Prostate gland (tissue), 2 donors: ENCODE measurements at regions not wholly inside any gene's neighbourhood (a gene's known extent, or its start where the extent isn't known, plus 50 kb on each side); places are given as distances from the start of the nearest gene placed in this dataset.
A peak's percentile ranks its signal among the peaks of the same experiment; 100 is the strongest.

Source experiments
- DNase-seq: peaks from one replicate; pipeline ENCODE4 v3.0.0-alpha.2; 2019; ENCODE audit warnings: low spot score
- H3K27ac ChIP-seq, 2 donors: fragments of 200-600 bp; sonication (generic); 2 replicates each; pipeline ENCODE4 v1.5.1; 2017 to 2019
- H3K27me3 ChIP-seq: fragments of 200-600 bp; sonication (generic); replicated peaks from 2 replicates; pipeline ENCODE4 v1.5.1; 2019; ENCODE audit not compliant: insufficient read depth
- H3K36me3 ChIP-seq, 2 donors: fragments of 200-600 bp; sonication (generic); 1 replicate in 1 of 2; 2 replicates in 1 of 2; pipeline versions ENCODE4 v1.5.1 to v1.8.1; 2017 to 2019
- H3K4me1 ChIP-seq: fragments of 200-600 bp; sonication (generic); replicated peaks from 2 replicates; pipeline ENCODE4 v1.5.1; 2019
- H3K4me3 ChIP-seq, 2 donors: fragments of 200-600 bp; sonication (generic); 2 replicates each; pipeline ENCODE4 v1.5.1; 2017 to 2019
- H3K9me3 ChIP-seq: fragments of 200-600 bp; sonication (generic); 2 replicates; pipeline ENCODE4 v1.5.1; 2017
- POLR2A ChIP-seq: fragments of 450-650 bp; IDR thresholded peaks from one replicate; pipeline ENCODE4 v1.6.1; 2016; ENCODE audit warnings: antibody characterized with exemption, mild to moderate bottlenecking
- POLR2AphosphoS5 ChIP-seq: sonication (generic); formaldehyde crosslinking; IDR thresholded peaks from one replicate; pipeline ENCODE4 v1.6.1; 2017; ENCODE audit warnings: antibody characterized with exemption
- WGBS: methylation state at CpG from one replicate; pipeline ENCODE4 v1.1.5; 2018; 5-methylcytosine and 5-hydroxymethylcytosine counted together
- intact Hi-C: fragments of 100-400 bp; cut with DNase I; formaldehyde crosslinking; loops from one replicate; pipeline ENCODE4 v1.14.2; 2022
- TF ChIP-seq, protein P1 (sequence below), 4 experiments: fragments of 200-600 bp in 2 of 4; fragments of 450-650 bp in 2 of 4; sonication (generic) in 2 of 4; IDR thresholded peaks; 1 replicate in 3 of 4; 2 replicates in 1 of 4; pipeline ENCODE4 v1.5.1; 2016 to 2019; ENCODE audit warnings: antibody characterized with exemption in 4 of 4, mild to moderate bottlenecking in 2 of 4, moderate library complexity in 2 of 4

DNA sequence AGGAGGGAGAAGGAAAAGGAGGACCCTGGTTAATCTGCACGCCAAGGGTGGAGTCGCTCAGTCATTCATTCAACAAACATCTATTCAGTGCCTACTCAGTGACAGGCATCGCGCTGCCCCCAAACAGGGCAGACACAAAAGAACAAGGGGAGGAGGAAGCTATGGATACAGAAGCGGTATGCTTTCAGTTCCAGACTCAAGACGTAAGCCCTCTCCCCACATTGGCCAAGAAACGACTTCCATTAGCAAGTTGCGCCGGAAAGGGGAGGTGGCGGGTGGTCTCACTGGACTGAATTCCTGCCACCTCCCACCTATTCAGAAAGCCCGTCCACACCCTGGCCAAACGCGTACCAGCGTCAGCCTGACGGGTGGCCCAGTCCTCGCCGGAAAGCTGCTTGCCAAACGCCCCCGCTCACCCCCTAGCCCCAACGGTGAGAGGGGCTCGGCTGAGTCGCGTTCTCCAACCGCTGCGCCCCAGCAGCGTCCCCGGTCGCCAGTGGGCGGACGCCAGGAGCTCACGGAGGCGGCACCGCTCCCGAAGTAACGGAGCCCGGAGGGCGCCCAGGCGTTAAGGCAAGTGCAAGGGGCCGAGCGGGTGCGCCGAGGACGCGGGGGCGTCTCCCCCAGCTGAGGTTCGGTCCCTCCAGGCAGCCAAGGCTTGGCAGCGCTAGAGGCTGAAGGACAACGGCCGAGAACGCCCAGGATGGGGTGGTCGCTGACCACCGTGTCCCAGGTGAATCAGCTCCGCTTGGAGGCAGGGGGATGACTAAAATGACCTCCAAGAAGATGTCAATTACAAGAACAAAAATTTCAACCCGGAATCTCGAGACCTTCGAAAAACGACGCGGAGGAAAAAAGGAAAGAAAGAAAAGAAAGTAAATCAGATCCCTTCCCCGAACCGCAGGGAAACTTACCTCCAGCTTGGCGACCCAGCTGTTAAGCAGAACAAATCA is 470.7 kb downstream of the SOX9 start:
- no peaks in the 10 kb centered on the region for H3K9me3 ChIP-seq
- TF ChIP-seq POLR2A, result no peak
- no peak for TF ChIP-seq POLR2AphosphoS5
- TF ChIP-seq, protein P1, sequence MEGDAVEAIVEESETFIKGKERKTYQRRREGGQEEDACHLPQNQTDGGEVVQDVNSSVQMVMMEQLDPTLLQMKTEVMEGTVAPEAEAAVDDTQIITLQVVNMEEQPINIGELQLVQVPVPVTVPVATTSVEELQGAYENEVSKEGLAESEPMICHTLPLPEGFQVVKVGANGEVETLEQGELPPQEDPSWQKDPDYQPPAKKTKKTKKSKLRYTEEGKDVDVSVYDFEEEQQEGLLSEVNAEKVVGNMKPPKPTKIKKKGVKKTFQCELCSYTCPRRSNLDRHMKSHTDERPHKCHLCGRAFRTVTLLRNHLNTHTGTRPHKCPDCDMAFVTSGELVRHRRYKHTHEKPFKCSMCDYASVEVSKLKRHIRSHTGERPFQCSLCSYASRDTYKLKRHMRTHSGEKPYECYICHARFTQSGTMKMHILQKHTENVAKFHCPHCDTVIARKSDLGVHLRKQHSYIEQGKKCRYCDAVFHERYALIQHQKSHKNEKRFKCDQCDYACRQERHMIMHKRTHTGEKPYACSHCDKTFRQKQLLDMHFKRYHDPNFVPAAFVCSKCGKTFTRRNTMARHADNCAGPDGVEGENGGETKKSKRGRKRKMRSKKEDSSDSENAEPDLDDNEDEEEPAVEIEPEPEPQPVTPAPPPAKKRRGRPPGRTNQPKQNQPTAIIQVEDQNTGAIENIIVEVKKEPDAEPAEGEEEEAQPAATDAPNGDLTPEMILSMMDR (IDR thresholded peaks at IDR 0.05), result no peak
- no peak for DNase-seq
- 4% methylated on average over 59 of the region's 62 CpGs for WGBS
- H3K36me3 ChIP-seq, result no peaks in the 10 kb centered on the region
- peaks cover 4% of the 10 kb centered on the region for H3K27me3 ChIP-seq
- H3K4me1 ChIP-seq, result peaks cover 8% of the 10 kb centered on the region
- H3K4me3 ChIP-seq, result peak overlapping the region; percentile 33 to 40
- no peak overlapping the region for H3K27ac ChIP-seq
- intact Hi-C loops, result no loop called here

DNA sequence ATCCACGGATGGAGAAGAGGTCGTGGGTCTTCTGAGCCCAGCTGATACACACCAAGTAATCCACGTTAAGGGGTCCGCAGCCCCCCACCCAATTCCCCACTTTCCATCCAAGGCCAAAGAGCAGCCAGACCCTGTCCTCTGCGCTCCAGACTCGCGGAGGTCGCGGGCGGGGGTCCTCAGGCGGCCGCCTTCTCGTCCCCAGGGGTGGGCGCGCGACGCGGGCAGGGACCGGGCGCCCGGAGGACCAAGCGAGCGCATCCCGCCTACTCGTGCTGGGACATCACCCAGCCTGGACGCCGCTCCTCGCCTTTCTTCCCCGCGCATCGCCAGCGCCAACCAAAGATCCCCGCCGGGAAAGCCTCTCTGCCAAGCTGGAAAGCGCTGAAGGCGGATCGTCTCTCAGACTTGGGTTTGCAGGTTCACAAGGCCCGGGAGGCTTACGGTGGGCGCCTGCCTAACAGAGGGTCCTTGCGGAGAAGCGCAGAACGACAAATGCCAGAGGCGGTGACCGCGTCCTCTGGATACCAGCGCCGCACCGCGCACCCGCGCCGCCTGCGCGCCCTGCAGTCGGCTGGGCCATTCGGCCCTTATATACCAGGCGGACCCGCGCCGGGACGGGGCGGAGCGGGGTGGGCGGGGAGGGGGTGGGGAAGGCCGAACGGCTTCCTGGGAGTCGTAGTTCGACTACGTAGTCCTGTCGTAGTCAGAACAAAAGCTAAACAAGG is 471.6 kb downstream of the SOX9 start:
- peaks cover 4% of the 10 kb centered on the region for H3K27me3 ChIP-seq

DNA sequence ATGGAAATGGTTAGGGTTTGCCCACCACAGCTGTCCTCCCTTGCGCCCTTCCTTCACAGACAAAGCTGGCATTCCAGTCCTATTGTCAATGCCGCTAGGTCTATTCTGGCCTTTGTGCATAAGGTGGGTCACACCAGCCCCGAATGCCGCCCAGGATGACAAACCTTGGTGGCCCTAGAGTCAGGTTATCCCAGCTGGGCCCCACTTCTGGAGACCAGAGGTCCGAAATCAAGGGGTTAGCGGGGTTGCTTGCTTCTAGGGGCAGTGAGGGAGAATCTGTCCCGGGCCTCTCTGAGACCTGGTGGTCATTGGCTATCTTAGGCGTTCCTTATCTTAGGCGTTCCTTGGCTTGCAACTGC is 472.1 kb downstream of the SOX9 start:
- no peaks in the 10 kb centered on the region for H3K9me3 ChIP-seq
- TF ChIP-seq POLR2AphosphoS5 (no peak), POLR2A (no peak)
- TF ChIP-seq, protein P1 (IDR thresholded peaks at IDR 0.05), result no peak
- intact Hi-C loops, result no loop called here
- no peak overlapping the region for H3K27ac ChIP-seq
- WGBS, result 82% methylated on average over 9 of the region's 9 CpGs
- peaks cover 4% of the 10 kb centered on the region for H3K27me3 ChIP-seq
- no peak overlapping the region for H3K4me3 ChIP-seq
- peaks cover 8% of the 10 kb centered on the region for H3K4me1 ChIP-seq
- no peak for DNase-seq
- H3K36me3 ChIP-seq, result no peaks in the 10 kb centered on the region

More for the DNA sequence above, 471.6 kb downstream of the SOX9 start:
- 1% methylated on average over 71 of the region's 71 CpGs for WGBS
- peak; percentile 73 for DNase-seq
- no peaks in the 10 kb centered on the region for H3K9me3 ChIP-seq
- intact Hi-C loops, result no loop called here
- peaks cover 8% of the 10 kb centered on the region for H3K4me1 ChIP-seq
- peak overlapping the region; percentile 33 to 40 for H3K4me3 ChIP-seq
- no peak overlapping the region for H3K27ac ChIP-seq
- TF ChIP-seq, protein P1 (IDR thresholded peaks at IDR 0.05), result peak in 1 of 4 experiments; percentile 14
- TF ChIP-seq POLR2AphosphoS5 (peak; percentile 81), POLR2A (peak; percentile 99)
- no peaks in the 10 kb centered on the region for H3K36me3 ChIP-seq

DNA sequence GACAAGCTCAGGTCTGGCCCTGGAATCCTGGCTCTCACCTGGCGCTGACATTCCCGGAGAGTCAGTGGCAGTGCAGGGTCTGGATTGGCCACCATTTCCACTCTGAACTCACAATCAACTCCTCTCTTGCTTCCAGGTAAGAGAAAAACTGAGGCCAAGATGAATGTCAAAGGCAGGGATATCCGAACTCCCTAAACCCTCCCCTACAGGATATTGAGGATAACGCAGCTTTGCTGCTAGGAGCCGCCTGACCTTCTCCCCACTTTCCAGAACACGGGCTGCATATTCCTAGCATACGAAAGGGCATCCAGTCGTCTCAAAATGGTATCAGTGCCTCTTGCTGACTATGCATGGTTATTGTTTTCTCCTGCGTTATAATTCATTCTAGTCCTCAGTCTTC is 473.4 kb downstream of the SOX9 start:
- intact Hi-C loops, result no loop called here
- H3K4me1 ChIP-seq, result peaks cover 8% of the 10 kb centered on the region
- H3K9me3 ChIP-seq, result no peaks in the 10 kb centered on the region
- 78% methylated on average over 9 of the region's 9 CpGs for WGBS
- no peak for TF ChIP-seq POLR2A
- no peak for TF ChIP-seq POLR2AphosphoS5
- TF ChIP-seq, protein P1 (IDR thresholded peaks at IDR 0.05), result no peak
- no peak overlapping the region for H3K4me3 ChIP-seq
- H3K27ac ChIP-seq, result no peak overlapping the region
- peaks cover 4% of the 10 kb centered on the region for H3K27me3 ChIP-seq
- DNase-seq, result no peak
- H3K36me3 ChIP-seq, result no peaks in the 10 kb centered on the region
